HG02642 (cell line): ENCODE measurements at regions not wholly inside any gene's neighbourhood (a gene's known extent, or its start where the extent isn't known, plus 50 kb on each side); places are given as distances from the start of the nearest gene placed in this dataset.
"Not testable (repeated sequence)": the region's sequence is repeated elsewhere in the genome, so short reads cannot be mapped to it uniquely, and the experiment has no call there.

Experiments used
- ATAC-seq: cut with Tn5 transposase; IDR thresholded peaks from one replicate; pipeline ENCODE4 v1.9.1; 2021; ENCODE audit warnings: mild to moderate bottlenecking; ENCODE audit not compliant: unreplicated experiment, poor library complexity

GRCh38 chr1:146522812-146523211 is 294.0 kb upstream of the NOTCH2NLA start:
- not testable (repeated sequence) for ATAC-seq

GRCh38 chr1:146522345-146522744 is 293.5 kb upstream of the NOTCH2NLA start:
- not testable (repeated sequence) for ATAC-seq

- ATAC-seq, result not testable (repeated sequence)
Observed at GRCh38 chr1:146521804-146522203, 293.0 kb upstream of the NOTCH2NLA start.

- ATAC-seq, result not testable (repeated sequence)
Observed at GRCh38 chr1:146513754-146514153, 284.9 kb upstream of the NOTCH2NLA start.

- not testable (repeated sequence) for ATAC-seq
Observed at GRCh38 chr1:146511047-146511777, 282.4 kb upstream of the NOTCH2NLA start.

- not testable (repeated sequence) for ATAC-seq
Observed at GRCh38 chr1:146510248-146510983, 281.6 kb upstream of the NOTCH2NLA start.

GRCh38 chr1:146504121-146504520 is 275.3 kb upstream of the NOTCH2NLA start:
- not testable (repeated sequence) for ATAC-seq

GRCh38 chr1:146487555-146487954 is 258.7 kb upstream of the NOTCH2NLA start:
- not testable (repeated sequence) for ATAC-seq

GRCh38 chr1:146487155-146487554 is 258.3 kb upstream of the NOTCH2NLA start:
- ATAC-seq, result not testable (repeated sequence)

GRCh38 chr1:146486300-146487014 is 257.6 kb upstream of the NOTCH2NLA start:
- not testable (repeated sequence) for ATAC-seq

GRCh38 chr1:146484195-146484594 is 255.4 kb upstream of the NOTCH2NLA start:
- not testable (repeated sequence) for ATAC-seq

- ATAC-seq, result not testable (repeated sequence)
Observed at GRCh38 chr1:146479188-146479587, 250.4 kb upstream of the NOTCH2NLA start.

GRCh38 chr1:146478125-146478720 is 249.4 kb upstream of the NOTCH2NLA start:
- not testable (repeated sequence) for ATAC-seq

- not testable (repeated sequence) for ATAC-seq
Observed at GRCh38 chr1:146475086-146475485, 246.3 kb upstream of the NOTCH2NLA start.

GRCh38 chr1:146474216-146474615 is 245.4 kb upstream of the NOTCH2NLA start:
- not testable (repeated sequence) for ATAC-seq

- peak; percentile 83 for ATAC-seq
Observed at GRCh38 chr1:146472192-146472861, 243.5 kb upstream of the NOTCH2NLA start.

- ATAC-seq, result not testable (repeated sequence)
Observed at GRCh38 chr1:146459939-146460338, 231.1 kb upstream of the NOTCH2NLA start.

GRCh38 chr1:146459308-146459707 is 230.5 kb upstream of the NOTCH2NLA start:
- not testable (repeated sequence) for ATAC-seq

- not testable (repeated sequence) for ATAC-seq
Observed at GRCh38 chr1:146448877-146449246, 220.0 kb upstream of the NOTCH2NLA start.
